ENCODE measurements at regions not wholly inside any gene's neighbourhood (a gene's known extent, or its start where the extent isn't known, plus 50 kb on each side); places are given as distances from the start of the nearest gene placed in this dataset.

GRCh38 chr2:16203691-16204090 is 263.3 kb downstream of the MYCN start:
- DNase-seq (ENCODE audit: low read depth, low spot score): no peak
- Mint-ChIP-seq H3K9me3 (peaks cover 9% of the 10 kb centered on the region), H3K27me3 (ENCODE audit: low read depth) (no peaks in the 10 kb centered on the region), H3K4me3 (no peak overlapping the region), H3K4me1 (peaks cover 64% of the 10 kb centered on the region), H3K27ac (ENCODE audit: unreplicated experiment) (no peak overlapping the region), H3K36me3 (ENCODE audit: low read depth) (peaks cover 3% of the 10 kb centered on the region)
- no peak for TF ChIP-seq CTCF (conservative IDR thresholded peaks at IDR 0.05)

DNA sequence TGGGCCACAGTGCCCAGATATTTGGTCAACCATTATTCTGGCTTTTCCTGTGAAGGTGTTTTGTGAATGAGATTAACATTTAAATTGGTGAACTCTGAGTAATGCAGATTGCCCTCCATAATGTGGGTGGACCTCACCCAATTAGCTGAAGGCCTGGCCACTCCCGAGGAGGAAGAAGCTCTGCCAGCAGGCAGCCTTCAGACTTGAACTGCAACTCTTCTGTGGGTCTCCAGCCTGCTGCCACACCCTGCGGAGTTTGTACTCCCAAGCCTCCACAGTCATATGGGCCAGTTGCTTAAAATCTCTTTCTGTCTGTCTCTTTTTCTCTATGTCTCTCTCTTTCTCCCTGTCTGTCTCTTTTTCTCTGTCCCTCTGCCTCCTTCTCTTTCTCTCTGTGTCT is 262.7 kb downstream of the MYCN start:
- no peak overlapping the region for H3K4me3 Mint-ChIP-seq
- no peak for TF ChIP-seq CTCF (conservative IDR thresholded peaks at IDR 0.05)
- H3K27me3 Mint-ChIP-seq (ENCODE audit: low read depth): no peaks in the 10 kb centered on the region
- H3K4me1 Mint-ChIP-seq: peaks cover 66% of the 10 kb centered on the region
- no peak overlapping the region for H3K27ac Mint-ChIP-seq (ENCODE audit: unreplicated experiment)
- peaks cover 3% of the 10 kb centered on the region for H3K36me3 Mint-ChIP-seq (ENCODE audit: low read depth)
- DNase-seq (ENCODE audit: low read depth, low spot score): no peak
- H3K9me3 Mint-ChIP-seq: peaks cover 6% of the 10 kb centered on the region

DNA sequence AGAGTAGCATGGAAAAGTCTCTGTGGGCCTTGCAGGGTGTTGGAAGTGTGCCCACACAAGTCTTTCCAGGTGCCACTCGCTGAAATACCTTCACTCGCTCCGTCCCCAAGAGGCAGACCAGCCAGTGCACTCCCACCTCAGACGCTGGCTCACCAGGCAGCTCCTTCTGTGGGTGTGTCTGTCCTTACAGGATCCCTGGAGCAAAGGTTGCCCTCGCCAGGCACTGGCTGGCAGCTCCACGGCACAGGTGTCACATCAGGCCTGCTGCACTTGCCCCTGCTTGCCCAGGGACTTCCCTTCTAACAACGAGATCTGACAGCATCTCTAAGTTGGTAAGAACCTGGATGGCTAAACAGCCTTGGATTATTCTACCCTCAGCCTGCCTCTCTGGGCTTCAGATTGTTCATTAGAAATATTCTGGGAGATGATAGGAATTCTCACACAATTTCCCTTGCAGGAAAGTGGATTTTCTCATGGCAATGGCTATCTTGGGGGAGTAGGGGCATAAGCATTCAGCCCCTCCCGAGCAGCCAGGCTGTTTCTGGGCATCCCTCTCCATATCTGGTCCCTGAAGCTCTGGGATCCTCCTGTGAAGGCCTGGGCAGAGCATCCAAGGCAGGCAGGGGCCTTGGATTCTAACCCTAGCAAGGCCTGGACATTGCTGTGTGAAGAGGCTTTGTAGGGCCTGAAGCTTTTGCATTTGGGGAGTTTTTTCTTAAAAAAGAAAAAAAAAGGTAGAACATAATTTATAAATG is 262.1 kb downstream of the MYCN start:
- DNase-seq (ENCODE audit: low read depth, low spot score): no peak
- no peak for TF ChIP-seq CTCF (conservative IDR thresholded peaks at IDR 0.05)
- H3K9me3 Mint-ChIP-seq: peaks cover 4% of the 10 kb centered on the region
- H3K4me3 Mint-ChIP-seq: no peak overlapping the region
- H3K27ac Mint-ChIP-seq (ENCODE audit: unreplicated experiment): no peak overlapping the region
- no peaks in the 10 kb centered on the region for H3K27me3 Mint-ChIP-seq (ENCODE audit: low read depth)
- H3K4me1 Mint-ChIP-seq: peaks cover 68% of the 10 kb centered on the region
- H3K36me3 Mint-ChIP-seq (ENCODE audit: low read depth): peaks cover under 1% of the 10 kb centered on the region

- H3K4me1 Mint-ChIP-seq: peaks cover 69% of the 10 kb centered on the region
- no peak for DNase-seq (ENCODE audit: low read depth, low spot score)
- H3K27me3 Mint-ChIP-seq (ENCODE audit: low read depth): no peaks in the 10 kb centered on the region
- no peak overlapping the region for H3K27ac Mint-ChIP-seq (ENCODE audit: unreplicated experiment)
- H3K9me3 Mint-ChIP-seq: no peaks in the 10 kb centered on the region
- H3K36me3 Mint-ChIP-seq (ENCODE audit: low read depth): no peaks in the 10 kb centered on the region
- TF ChIP-seq CTCF (conservative IDR thresholded peaks at IDR 0.05): no peak
- H3K4me3 Mint-ChIP-seq: no peak overlapping the region
Measured at GRCh38 chr2:16201848-16202247, 261.5 kb downstream of the MYCN start.

- no peak for TF ChIP-seq CTCF (conservative IDR thresholded peaks at IDR 0.05)
- Mint-ChIP-seq H3K27ac (ENCODE audit: unreplicated experiment) (peak overlapping the region; percentile 81), H3K4me1 (peaks cover 62% of the 10 kb centered on the region), H3K4me3 (no peak overlapping the region), H3K27me3 (ENCODE audit: low read depth) (no peaks in the 10 kb centered on the region), H3K9me3 (no peaks in the 10 kb centered on the region), H3K36me3 (ENCODE audit: low read depth) (no peaks in the 10 kb centered on the region)
- DNase-seq (ENCODE audit: low read depth, low spot score): no peak
Measured at GRCh38 chr2:16200554-16201193, 260.3 kb downstream of the MYCN start.

All from neural crest cell (in vitro differentiated cells).